Sigmoid colon (tissue), 6 donors: ENCODE measurements at regions not wholly inside any gene's neighbourhood (a gene's known extent, or its start where the extent isn't known, plus 50 kb on each side); places are given as distances from the start of the nearest gene placed in this dataset.

Source experiments
- DNase-seq: peaks from one replicate; pipeline ENCODE4 v3.0.0-alpha.2; 2019
- H3K27ac ChIP-seq, 4 donors: fragments of 200-600 bp; sonication (generic); one replicate each; pipeline ENCODE4 v1.5.1; 2016 to 2019; ENCODE audit warnings: mild to moderate bottlenecking in 1 of 4
- H3K27me3 ChIP-seq, 3 donors: fragments of 200-600 bp; sonication (generic); one replicate each; pipeline ENCODE4 v1.5.1; 2019; ENCODE audit warnings: mild to moderate bottlenecking in 1 of 3
- H3K36me3 ChIP-seq, 4 donors: fragments of 200-600 bp; sonication (generic); one replicate each; pipeline ENCODE4 v1.5.1; 2016 to 2019
- H3K4me1 ChIP-seq, 4 donors: fragments of 200-600 bp; sonication (generic); one replicate each; pipeline ENCODE4 v1.5.1; 2017 to 2019
- H3K4me3 ChIP-seq, 4 donors: fragments of 200-600 bp; sonication (generic); one replicate each; pipeline ENCODE4 v1.5.1; 2017 to 2019; ENCODE audit warnings: mild to moderate bottlenecking in 2 of 4, moderate library complexity in 1 of 4
- H3K9me3 ChIP-seq, 4 donors: fragments of 200-600 bp in 3 of 4; sonication (generic) in 3 of 4; one replicate each; pipeline versions ENCODE4 v1.5.1 to v1.6.1; 2013 to 2019
- CTCF ChIP-seq, 4 experiments: fragments of 450-650 bp in 3 of 4; fragments of 200-600 bp in 1 of 4; IDR thresholded peaks; one replicate each; pipeline ENCODE4 v1.5.1; 2016 to 2019; ENCODE audit warnings: antibody characterized with exemption in 4 of 4, mild to moderate bottlenecking in 3 of 4, moderate library complexity in 2 of 4
- EP300 ChIP-seq, 4 donors: sonication (generic); formaldehyde crosslinking; IDR thresholded peaks; one replicate each; pipeline ENCODE4 v1.6.1; 2017; ENCODE audit warnings: antibody characterized with exemption in 4 of 4
- POLR2A ChIP-seq, 2 donors: fragments of 450-650 bp; IDR thresholded peaks; one replicate each; pipeline ENCODE4 v1.6.1; 2016; ENCODE audit warnings: antibody characterized with exemption in 2 of 2, mild to moderate bottlenecking in 2 of 2, moderate library complexity in 2 of 2
- POLR2AphosphoS5 ChIP-seq, 4 donors: sonication (generic); formaldehyde crosslinking; IDR thresholded peaks; one replicate each; pipeline ENCODE4 v1.6.1; 2017; ENCODE audit warnings: antibody characterized with exemption in 4 of 4
- WGBS, 2 donors: extraction: QIAGEN DNeasy Blood & Tissue Kit; methylation state at CpG; one replicate each; pipeline ENCODE4 v1.1.7; 2013; 5-methylcytosine and 5-hydroxymethylcytosine counted together
- intact Hi-C: fragments of 100-400 bp; cut with DNase I; formaldehyde crosslinking; loops from one replicate; pipeline ENCODE4 v1.15.1; 2023
- donor health status: healthy with polysubstance abuse.
- donor health status: healthy.

GRCh38 chr2:45330637-45331409 lies 280.2 kb downstream of the SRBD1 start:
- intact Hi-C loops, result no loop called here
- H3K9me3 ChIP-seq, result no peaks in the 10 kb centered on the region
- 67 to 77% methylated on average over 8 of the region's 8 CpGs for WGBS, 2 donors
- TF ChIP-seq POLR2AphosphoS5 (IDR thresholded peaks at IDR 0.05) (peak in 1 of 4 donors; percentile 49), CTCF (IDR thresholded peaks at IDR 0.05) (no peak)
- no peak overlapping the region for H3K4me3 ChIP-seq
- no peaks in the 10 kb centered on the region for H3K27me3 ChIP-seq
- H3K4me1 ChIP-seq, result peaks cover 0 to 14% (median 0%) of the 10 kb centered on the region in 4 donors
- H3K36me3 ChIP-seq, result no peaks in the 10 kb centered on the region
- DNase-seq, result no peak
- no peak overlapping the region for H3K27ac ChIP-seq

GRCh38 chr2:45330108-45330507 lies 281.0 kb downstream of the SRBD1 start:
- intact Hi-C loops, result no loop called here

GRCh38 chr2:45329045-45329677 lies 281.9 kb downstream of the SRBD1 start:
- Histone ChIP-seq H3K27ac (no peak overlapping the region), H3K4me3 (no peak overlapping the region), H3K4me1 (peaks cover 0 to 14% (median 0%) of the 10 kb centered on the region in 4 donors), H3K36me3 (no peaks in the 10 kb centered on the region), H3K9me3 (no peaks in the 10 kb centered on the region), H3K27me3 (no peaks in the 10 kb centered on the region)
- WGBS, 2 donors, result 70 to 83% methylated on average over 7 of the region's 7 CpGs
- DNase-seq, result no peak
- TF ChIP-seq POLR2A (IDR thresholded peaks at IDR 0.05) (no peak), POLR2AphosphoS5 (IDR thresholded peaks at IDR 0.05) (no peak), CTCF (IDR thresholded peaks at IDR 0.05) (no peak), EP300 (IDR thresholded peaks at IDR 0.05) (no peak)
- intact Hi-C loops, result no loop called here

More at GRCh38 chr2:45330108-45330507, 281.0 kb downstream of the SRBD1 start:
- H3K4me1 ChIP-seq, result peaks cover 0 to 14% (median 0%) of the 10 kb centered on the region in 4 donors
- no peak overlapping the region for H3K4me3 ChIP-seq
- no peaks in the 10 kb centered on the region for H3K27me3 ChIP-seq
- H3K9me3 ChIP-seq, result no peaks in the 10 kb centered on the region
- WGBS, 2 donors, result 91 to 94% methylated on average over 5 of the region's 5 CpGs
- H3K36me3 ChIP-seq, result no peaks in the 10 kb centered on the region
- H3K27ac ChIP-seq, result no peak overlapping the region
- DNase-seq, result no peak
- TF ChIP-seq POLR2AphosphoS5 (IDR thresholded peaks at IDR 0.05), result no peak
- no peak for TF ChIP-seq CTCF (IDR thresholded peaks at IDR 0.05)
- no peak for TF ChIP-seq EP300 (IDR thresholded peaks at IDR 0.05)
- TF ChIP-seq POLR2A (IDR thresholded peaks at IDR 0.05), result no peak

- no peak overlapping the region for H3K4me3 ChIP-seq
- H3K4me1 ChIP-seq, result peaks cover 0 to 14% (median 0%) of the 10 kb centered on the region in 4 donors
- no peak for DNase-seq
- H3K27me3 ChIP-seq, result no peaks in the 10 kb centered on the region
- WGBS, 2 donors, result 84 to 95% methylated on average over 3 of the region's 3 CpGs
- H3K27ac ChIP-seq, result no peak overlapping the region
- H3K9me3 ChIP-seq, result peaks cover 0 to 2% (median 0%) of the 10 kb centered on the region in 4 donors
- intact Hi-C loops, result no loop called here
- no peaks in the 10 kb centered on the region for H3K36me3 ChIP-seq
- no peak for TF ChIP-seq CTCF (IDR thresholded peaks at IDR 0.05)
- TF ChIP-seq POLR2AphosphoS5 (IDR thresholded peaks at IDR 0.05), result no peak
- no peak for TF ChIP-seq EP300 (IDR thresholded peaks at IDR 0.05)
Measured at GRCh38 chr2:45328264-45328870, 282.7 kb downstream of the SRBD1 start.
